GM23248 (cell line): ENCODE measurements at regions not wholly inside any gene's neighbourhood (a gene's known extent, or its start where the extent isn't known, plus 50 kb on each side); places are given as distances from the start of the nearest gene placed in this dataset.

Source experiments
- DNase-seq: peaks from one replicate; pipeline ENCODE4 v3.0.0-alpha.2; 2015
- H2AFZ ChIP-seq: fragments of 200-600 bp; sonication (generic); 2 replicates; pipeline ENCODE4 v1.6.1; 2016; ENCODE audit warnings: antibody characterized with exemption
- H3F3A ChIP-seq: fragments of 200-600 bp; sonication (generic); 2 replicates; pipeline ENCODE4 v1.6.1; 2016; ENCODE audit warnings: mild to moderate bottlenecking, antibody characterized with exemption, mixed run types; ENCODE audit not compliant: insufficient read depth
- H3K27ac ChIP-seq: fragments of 200-600 bp; sonication (generic); 2 replicates; pipeline ENCODE4 v1.5.1; 2016; ENCODE audit warnings: mild to moderate bottlenecking
- H3K27me3 ChIP-seq: fragments of 200-600 bp; sonication (generic); replicated peaks from 2 replicates; pipeline ENCODE4 v1.6.1; 2016; ENCODE audit warnings: mild to moderate bottlenecking; ENCODE audit not compliant: insufficient read depth
- H3K36me3 ChIP-seq: fragments of 200-600 bp; sonication (generic); 2 replicates; pipeline ENCODE4 v1.6.1; 2016; ENCODE audit warnings: low read depth, mild to moderate bottlenecking
- H3K4me1 ChIP-seq: fragments of 200-600 bp; sonication (generic); 2 replicates; pipeline ENCODE4 v1.6.1; 2016; ENCODE audit warnings: mild to moderate bottlenecking; ENCODE audit not compliant: insufficient read depth
- H3K4me2 ChIP-seq: fragments of 200-600 bp; sonication (generic); one replicate; pipeline ENCODE4 v1.6.1; 2016; ENCODE audit warnings: mild to moderate bottlenecking; ENCODE audit not compliant: unreplicated experiment
- H3K4me3 ChIP-seq: fragments of 200-600 bp; sonication (generic); 2 replicates; pipeline ENCODE4 v1.5.1; 2016; ENCODE audit warnings: mild to moderate bottlenecking
- H3K79me2 ChIP-seq: fragments of 200-600 bp; sonication (generic); 2 replicates; pipeline ENCODE4 v1.6.1; 2016; ENCODE audit warnings: mild to moderate bottlenecking; ENCODE audit not compliant: insufficient read depth
- H3K9ac ChIP-seq: fragments of 200-600 bp; sonication (generic); 2 replicates; pipeline ENCODE4 v1.6.1; 2016; ENCODE audit warnings: mild to moderate bottlenecking
- H3K9me2 ChIP-seq: fragments of 200-600 bp; sonication (generic); 2 replicates; pipeline ENCODE4 v1.6.1; 2016; ENCODE audit warnings: mixed run types, mild to moderate bottlenecking, moderate library complexity; ENCODE audit not compliant: insufficient read depth
- H3K9me3 ChIP-seq: fragments of 200-600 bp; sonication (generic); one replicate; pipeline ENCODE4 v1.6.1; 2017; ENCODE audit warnings: low read depth
- H4K20me1 ChIP-seq: fragments of 200-600 bp; sonication (generic); 2 replicates; pipeline ENCODE4 v1.6.0; 2016; ENCODE audit not compliant: insufficient read depth
- EZH2 ChIP-seq: fragments of 200-600 bp; sonication (generic); IDR thresholded peaks from 2 replicates; pipeline ENCODE4 v1.6.1; 2018; ENCODE audit warnings: antibody characterized with exemption, mild to moderate bottlenecking; ENCODE audit not compliant: insufficient read depth, poor library complexity, severe bottlenecking
- EZH2phosphoT487 ChIP-seq: fragments of 200-600 bp; sonication (generic); IDR thresholded peaks from 2 replicates; pipeline ENCODE4 v1.6.1; 2018; ENCODE audit warnings: antibody characterized with exemption, moderate library complexity, mild to moderate bottlenecking, low read depth; ENCODE audit not compliant: insufficient read depth
- WGBS, 2 experiments: methylation state at CpG; one replicate each; pipeline ENCODE4 v1.1.6; 2015 to 2017; ENCODE audit warnings: low lambda C conversion rate in 2 of 2, low coverage in 1 of 2; ENCODE audit errors: missing lambda C conversion rate in 2 of 2; 5-methylcytosine and 5-hydroxymethylcytosine counted together
- in situ Hi-C: fragments of 300-500 bp; cut with MboI; formaldehyde crosslinking; loops from 2 replicates; pipeline ENCODE4 v1.15.0; 2020

- Histone ChIP-seq H3K9ac (no peak overlapping the region), H3K4me1 (no peaks in the 10 kb centered on the region), H4K20me1 (no peaks in the 10 kb centered on the region), H2AFZ (no peak overlapping the region), H3K36me3 (no peaks in the 10 kb centered on the region), H3K27ac (no peak overlapping the region), H3K27me3 (no peaks in the 10 kb centered on the region), H3K9me3 (no peaks in the 10 kb centered on the region), H3K4me2 (no peak overlapping the region), H3K4me3 (no peak overlapping the region), H3K9me2 (no peaks in the 10 kb centered on the region), H3K79me2 (no peaks in the 10 kb centered on the region), H3F3A (no peaks in the 10 kb centered on the region)
- in situ Hi-C loops = no loop called here
- DNase-seq = no peak
- TF ChIP-seq EZH2 = no peak
- TF ChIP-seq EZH2phosphoT487 = no peak
- 77 to 84% methylated on average over 6 of the region's 6 CpGs for WGBS, 2 experiments
These were observed 285.3 kb downstream of the ENC1 start for GRCh38 chr5:74355041-74355824.

- Histone ChIP-seq H3F3A (no peaks in the 10 kb centered on the region), H3K4me2 (no peak overlapping the region), H4K20me1 (no peaks in the 10 kb centered on the region), H3K79me2 (no peaks in the 10 kb centered on the region), H3K9ac (no peak overlapping the region), H3K9me2 (no peaks in the 10 kb centered on the region), H3K4me1 (no peaks in the 10 kb centered on the region), H3K27ac (no peak overlapping the region), H3K4me3 (no peak overlapping the region), H3K9me3 (no peaks in the 10 kb centered on the region), H2AFZ (no peak overlapping the region), H3K27me3 (peaks cover 3% of the 10 kb centered on the region; the same call in 1 of the 2 replicates), H3K36me3 (no peaks in the 10 kb centered on the region)
- in situ Hi-C loops = no loop called here
- TF ChIP-seq EZH2phosphoT487 (no peak), EZH2 (no peak)
- peak; percentile 22 for DNase-seq
- 55% methylated on average over 4 of the region's 4 CpGs for WGBS, 2 experiments
These were observed 288.3 kb downstream of the ENC1 start for GRCh38 chr5:74352256-74352655.

GRCh38 chr5:74342948-74343682 lies 297.4 kb downstream of the ENC1 start:
- in situ Hi-C loops = no loop called here
- Histone ChIP-seq H3K4me1 (no peaks in the 10 kb centered on the region), H3K36me3 (no peaks in the 10 kb centered on the region), H3K27ac (no peak overlapping the region), H3K9me2 (no peaks in the 10 kb centered on the region), H3F3A (no peaks in the 10 kb centered on the region), H3K79me2 (no peaks in the 10 kb centered on the region), H3K4me3 (no peak overlapping the region), H3K27me3 (0 out of 2 replicates have a peak, but pooled peaks cover 3% of the 10 kb centered on the region), H3K4me2 (no peak overlapping the region), H3K9me3 (no peaks in the 10 kb centered on the region), H4K20me1 (no peaks in the 10 kb centered on the region), H3K9ac (no peak overlapping the region), H2AFZ (no peak overlapping the region)
- WGBS, 2 experiments = 84 to 87% methylated on average over 5 of the region's 5 CpGs
- no peak for DNase-seq
- TF ChIP-seq EZH2phosphoT487 (no peak), EZH2 (no peak)

- Histone ChIP-seq H4K20me1 (no peaks in the 10 kb centered on the region), H3K4me1 (no peaks in the 10 kb centered on the region), H3K27ac (no peak overlapping the region), H2AFZ (no peak overlapping the region), H3K27me3 (no peaks in the 10 kb centered on the region), H3K9ac (no peak overlapping the region), H3K4me2 (no peak overlapping the region), H3K9me3 (no peaks in the 10 kb centered on the region), H3K9me2 (no peaks in the 10 kb centered on the region), H3K36me3 (no peaks in the 10 kb centered on the region), H3K4me3 (no peak overlapping the region), H3F3A (no peaks in the 10 kb centered on the region), H3K79me2 (no peaks in the 10 kb centered on the region)
- TF ChIP-seq EZH2 = no peak
- TF ChIP-seq EZH2phosphoT487 = no peak
- no peak for DNase-seq
- in situ Hi-C loops = no loop called here
- 70 to 74% methylated on average over 2 of the region's 2 CpGs for WGBS, 2 experiments
These were observed 298.3 kb downstream of the ENC1 start for GRCh38 chr5:74342182-74342581.
